ENCODE measurements at regions not wholly inside any gene's neighbourhood (a gene's known extent, or its start where the extent isn't known, plus 50 kb on each side); places are given as distances from the start of the nearest gene placed in this dataset.
A peak's percentile ranks its signal among the peaks of the same experiment; 100 is the strongest.
"Not testable (repeated sequence)": the region's sequence is repeated elsewhere in the genome, so short reads cannot be mapped to it uniquely, and the experiment has no call there.

- DNase-seq (ENCODE audit: low read depth in 2 of 2) = not testable (repeated sequence)
Measured at GRCh38 chr2:35957053-35957452, 398.5 kb upstream of the CRIM1 start.

- DNase-seq (ENCODE audit: low read depth in 2 of 2) = no peak
Measured at GRCh38 chr2:35946478-35946877, 409.1 kb upstream of the CRIM1 start.

- DNase-seq (ENCODE audit: low read depth in 2 of 2) = no peak
Measured at GRCh38 chr2:35938838-35939237, 416.7 kb upstream of the CRIM1 start.

GRCh38 chr2:35933031-35933430 is 422.5 kb upstream of the CRIM1 start:
- no peak for DNase-seq (ENCODE audit: low read depth in 2 of 2)

- no peak for DNase-seq (ENCODE audit: low read depth in 2 of 2)
Measured at GRCh38 chr2:35932276-35932963, 423.2 kb upstream of the CRIM1 start.

- DNase-seq (ENCODE audit: low read depth in 2 of 2) = no peak
Measured at GRCh38 chr2:35931626-35932025, 424.0 kb upstream of the CRIM1 start.

GRCh38 chr2:35931115-35931514 is 424.5 kb upstream of the CRIM1 start:
- no peak for DNase-seq (ENCODE audit: low read depth in 2 of 2)

- DNase-seq (ENCODE audit: low read depth in 2 of 2) = no peak
Measured at GRCh38 chr2:35929551-35929950, 426.0 kb upstream of the CRIM1 start.

GRCh38 chr2:35920061-35920460 is 435.5 kb upstream of the CRIM1 start:
- DNase-seq (ENCODE audit: low read depth in 2 of 2) = no peak

- DNase-seq (ENCODE audit: low read depth in 2 of 2) = no peak
Measured at GRCh38 chr2:35915261-35915660, 440.3 kb upstream of the CRIM1 start.

GRCh38 chr2:35891936-35892335 is 463.6 kb upstream of the CRIM1 start:
- no peak for DNase-seq (ENCODE audit: low read depth in 2 of 2)

GRCh38 chr2:35891528-35891927 is 464.1 kb upstream of the CRIM1 start:
- no peak for DNase-seq (ENCODE audit: low read depth in 2 of 2)

GRCh38 chr2:35887146-35887545 is 468.4 kb upstream of the CRIM1 start:
- DNase-seq (ENCODE audit: low read depth in 2 of 2) = no peak

GRCh38 chr2:35873921-35874320 is 481.7 kb upstream of the CRIM1 start:
- DNase-seq (ENCODE audit: low read depth in 2 of 2) = peak in 1 of 2 donors; percentile 3

GRCh38 chr2:35871672-35872071 is 483.9 kb upstream of the CRIM1 start:
- no peak for DNase-seq (ENCODE audit: low read depth in 2 of 2)

GRCh38 chr2:35870713-35871112 is 484.9 kb upstream of the CRIM1 start:
- no peak for DNase-seq (ENCODE audit: low read depth in 2 of 2)

GRCh38 chr2:35864141-35864540 is 491.4 kb upstream of the CRIM1 start:
- peak in 1 of 2 donors; percentile 20 for DNase-seq (ENCODE audit: low read depth in 2 of 2)

- DNase-seq (ENCODE audit: low read depth in 2 of 2) = no peak
Measured at GRCh38 chr2:35858216-35858615, 497.4 kb upstream of the CRIM1 start.

GRCh38 chr2:35857498-35857897 is 498.1 kb upstream of the CRIM1 start:
- DNase-seq (ENCODE audit: low read depth in 2 of 2) = no peak

GRCh38 chr2:35831385-35831784 is 524.2 kb upstream of the CRIM1 start:
- no peak for DNase-seq (ENCODE audit: low read depth in 2 of 2)

- no peak for DNase-seq (ENCODE audit: low read depth in 2 of 2)
Measured at GRCh38 chr2:35830833-35831232, 524.7 kb upstream of the CRIM1 start.

- DNase-seq (ENCODE audit: low read depth in 2 of 2) = no peak
Measured at GRCh38 chr2:35827086-35827485, 528.5 kb upstream of the CRIM1 start.

- DNase-seq (ENCODE audit: low read depth in 2 of 2) = no peak
Measured at GRCh38 chr2:35822716-35823115, 532.9 kb upstream of the CRIM1 start.

- no peak for DNase-seq (ENCODE audit: low read depth in 2 of 2)
Measured at GRCh38 chr2:35821675-35822074, 533.9 kb upstream of the CRIM1 start.

All from lung microvascular endothelial cell (primary cell).